Natural killer cell treated with Interleukin-12 subunit alpha and Interleukin-12 subunit beta and Interleukin-15 and Interleukin-18, amount 100 ng/mL, for 72 hours (primary cell): ENCODE measurements at regions not wholly inside any gene's neighbourhood (a gene's known extent, or its start where the extent isn't known, plus 50 kb on each side); places are given as distances from the start of the nearest gene placed in this dataset.
"Not testable (repeated sequence)": the region's sequence is repeated elsewhere in the genome, so short reads cannot be mapped to it uniquely, and the experiment has no call there.

Source experiments
- ATAC-seq, 2 donors: fragments of 150-1000 bp; cut with Tn5 transposase in 1 of 2; sonication (Bioruptor Pico), chemical (Tn5 transposase) in 1 of 2; 2 replicates each; pipeline ENCODE4 v1.10.0; 2021
- DNase-seq: peaks from one replicate; pipeline ENCODE4 v3.0.0; 2022; ENCODE audit warnings: low spot score
- H3K27ac Mint-ChIP-seq, 2 donors: 1 replicate in 1 of 2; 2 replicates in 1 of 2; pipeline ENCODE4 v1.8.0; 2022; ENCODE audit warnings: mixed read lengths in 2 of 2, mild to moderate bottlenecking in 1 of 2, moderate library complexity in 1 of 2
- H3K27me3 Mint-ChIP-seq, 2 donors: 1 replicate in 1 of 2; 2 replicates in 1 of 2; pipeline ENCODE4 v1.8.0; 2022; ENCODE audit warnings: mixed read lengths in 2 of 2
- H3K36me3 Mint-ChIP-seq: one replicate; pipeline ENCODE4 v1.8.0; 2022; ENCODE audit warnings: mixed read lengths
- H3K4me1 Mint-ChIP-seq, 2 donors: 1 replicate in 1 of 2; 2 replicates in 1 of 2; pipeline ENCODE4 v1.8.0; 2022; ENCODE audit warnings: low read depth in 2 of 2, mixed read lengths in 2 of 2, mild to moderate bottlenecking in 1 of 2
- H3K4me3 Mint-ChIP-seq: one replicate; pipeline ENCODE4 v1.8.0; 2022; ENCODE audit warnings: mixed read lengths
- H3K9me3 Mint-ChIP-seq: 2 replicates; pipeline ENCODE4 v1.8.0; 2022; ENCODE audit warnings: mixed read lengths

DNA sequence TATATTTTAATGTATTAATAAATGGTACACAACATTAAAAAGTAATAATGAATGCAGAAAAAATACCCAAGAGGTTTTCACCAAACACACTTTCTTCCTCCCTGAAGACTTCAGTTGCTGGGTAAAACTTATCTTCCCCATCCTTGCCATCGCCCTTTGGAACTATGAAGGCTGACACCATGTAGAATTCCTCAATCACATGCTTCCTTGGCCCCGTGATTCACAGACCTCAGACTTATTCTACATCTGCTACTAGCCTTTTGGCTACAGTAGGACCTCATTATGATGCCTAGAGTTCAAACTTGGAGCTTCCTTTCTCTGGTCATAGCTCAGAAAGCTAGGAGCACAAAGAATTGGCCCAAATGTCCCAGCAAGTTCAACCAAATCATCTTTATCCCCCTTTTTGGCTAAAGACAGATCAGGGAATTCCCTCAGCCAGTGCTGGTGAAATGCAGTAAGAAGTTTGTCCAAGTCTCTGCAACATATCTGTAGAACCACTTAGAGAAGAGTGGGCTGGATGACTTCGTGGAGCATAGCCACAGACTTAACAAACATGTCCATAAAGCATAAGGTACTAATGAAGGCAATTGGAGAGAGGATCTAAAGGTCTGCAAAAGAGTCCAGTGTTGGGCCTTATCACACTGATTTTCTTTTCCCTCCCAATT lies 253.5 kb downstream of the SEC61B start:
- no peaks in the 10 kb centered on the region for H3K9me3 Mint-ChIP-seq
- peaks cover 21 to 27% of the 10 kb centered on the region in 2 donors for H3K27me3 Mint-ChIP-seq
- no peak overlapping the region for H3K4me3 Mint-ChIP-seq
- DNase-seq, result no peak
- H3K27ac Mint-ChIP-seq, result no peak overlapping the region
- ATAC-seq, result no peak
- H3K4me1 Mint-ChIP-seq, result no peaks in the 10 kb centered on the region
- H3K36me3 Mint-ChIP-seq, result no peaks in the 10 kb centered on the region

DNA sequence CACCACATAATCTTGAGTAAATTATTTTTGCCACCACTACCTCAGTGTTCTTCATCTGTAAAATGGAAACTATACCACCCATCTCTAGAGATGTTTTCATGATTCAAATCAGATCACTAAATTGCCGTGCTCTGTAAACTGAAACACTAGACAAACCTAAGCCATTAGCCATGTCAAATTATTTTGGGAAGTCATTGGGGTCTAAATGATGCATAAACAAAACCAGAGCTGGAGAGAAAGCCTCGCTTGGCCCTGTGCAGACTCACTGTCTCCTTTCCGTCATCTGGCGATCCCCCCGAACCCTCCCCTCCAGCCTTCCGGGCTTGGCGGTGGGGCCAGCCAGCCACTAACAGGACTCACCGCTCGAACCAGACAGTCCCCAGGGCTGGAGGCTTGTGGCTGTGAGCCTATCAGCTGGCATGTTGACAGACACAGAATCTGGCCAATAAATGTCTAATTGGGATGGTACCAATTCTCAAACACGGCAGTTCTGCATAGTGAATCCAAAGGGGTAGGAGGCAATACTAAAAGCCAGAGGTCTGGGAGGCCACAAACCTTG lies 256.5 kb downstream of the SEC61B start:
- peaks cover 20 to 36% of the 10 kb centered on the region in 2 donors for H3K27me3 Mint-ChIP-seq
- H3K36me3 Mint-ChIP-seq, result no peaks in the 10 kb centered on the region
- H3K27ac Mint-ChIP-seq, result no peak overlapping the region
- H3K4me3 Mint-ChIP-seq, result no peak overlapping the region
- H3K9me3 Mint-ChIP-seq, result no peaks in the 10 kb centered on the region
- H3K4me1 Mint-ChIP-seq, result no peaks in the 10 kb centered on the region
- no peak for DNase-seq
- peak in 1 of 2 donors; percentile 45 for ATAC-seq

DNA sequence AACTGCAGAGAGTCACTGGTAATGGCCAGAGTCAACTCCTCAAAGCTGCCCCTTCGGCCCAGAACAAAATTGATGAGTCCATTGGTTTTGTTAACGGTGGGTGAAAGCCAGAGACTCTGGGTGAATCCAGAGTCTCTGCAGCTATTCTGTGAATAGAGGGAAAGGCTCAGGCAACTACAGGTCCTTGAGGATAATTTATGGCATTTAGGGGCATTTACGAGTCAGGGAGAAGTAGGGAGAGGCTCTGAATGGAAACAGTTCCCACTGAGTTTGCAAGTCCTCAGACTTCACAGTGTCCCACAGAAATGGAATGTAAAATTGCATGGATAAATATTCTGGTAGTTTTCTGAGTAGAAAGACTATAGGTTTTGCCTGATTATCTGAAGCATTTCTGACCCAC lies 257.8 kb downstream of the SEC61B start:
- DNase-seq, result no peak
- no peaks in the 10 kb centered on the region for H3K4me1 Mint-ChIP-seq
- no peaks in the 10 kb centered on the region for H3K36me3 Mint-ChIP-seq
- no peak for ATAC-seq
- peaks cover 17 to 41% of the 10 kb centered on the region in 2 donors for H3K27me3 Mint-ChIP-seq
- H3K27ac Mint-ChIP-seq, result no peak overlapping the region
- no peak overlapping the region for H3K4me3 Mint-ChIP-seq
- H3K9me3 Mint-ChIP-seq, result no peaks in the 10 kb centered on the region

DNA sequence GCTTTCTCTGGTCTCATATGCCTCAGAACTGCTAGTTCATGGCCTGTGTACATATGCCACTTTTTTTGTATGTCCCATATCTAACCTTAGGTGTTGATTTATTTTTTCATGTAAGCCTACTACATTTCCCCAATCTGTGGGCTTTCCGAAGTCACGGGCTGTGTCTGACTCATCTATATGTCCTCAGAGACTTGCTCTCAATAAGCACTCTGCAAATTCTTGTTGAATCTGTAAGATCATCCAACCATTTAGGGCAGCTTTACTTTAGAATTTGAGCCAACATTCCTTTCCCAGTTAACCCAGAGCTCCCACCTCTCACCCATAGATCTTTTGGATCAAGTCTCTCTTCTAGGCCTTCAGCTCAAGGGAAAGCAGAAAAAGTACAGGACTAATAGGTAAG lies 263.4 kb downstream of the SEC61B start:
- peaks cover 6% of the 10 kb centered on the region for H3K36me3 Mint-ChIP-seq
- H3K27ac Mint-ChIP-seq, result no peak overlapping the region
- no peaks in the 10 kb centered on the region for H3K4me1 Mint-ChIP-seq
- ATAC-seq (no peak), DNase-seq (no peak)
- H3K9me3 Mint-ChIP-seq, result no peaks in the 10 kb centered on the region
- peaks cover 12 to 41% of the 10 kb centered on the region in 2 donors for H3K27me3 Mint-ChIP-seq
- no peak overlapping the region for H3K4me3 Mint-ChIP-seq

DNA sequence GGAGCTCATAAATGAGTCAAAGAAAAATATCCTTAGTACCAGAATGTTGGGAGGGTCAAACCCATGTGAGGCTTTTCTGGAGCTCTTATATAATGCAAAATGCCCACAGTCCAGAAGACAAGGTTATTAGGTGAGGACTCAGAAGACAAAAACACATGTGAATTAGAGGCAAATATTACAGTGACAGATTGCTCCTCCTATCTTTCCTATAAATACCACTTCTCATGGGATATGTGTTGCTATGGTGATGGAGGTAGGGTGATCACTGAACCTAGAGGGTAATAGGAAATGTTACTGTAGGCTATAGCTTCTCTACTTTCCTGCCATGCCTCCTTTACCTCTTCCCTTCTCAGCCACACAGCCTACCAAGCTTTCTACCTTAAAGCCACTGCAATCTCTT lies 264.6 kb downstream of the SEC61B start:
- Mint-ChIP-seq H3K36me3 (peaks cover 6% of the 10 kb centered on the region), H3K4me3 (no peak overlapping the region)

DNA sequence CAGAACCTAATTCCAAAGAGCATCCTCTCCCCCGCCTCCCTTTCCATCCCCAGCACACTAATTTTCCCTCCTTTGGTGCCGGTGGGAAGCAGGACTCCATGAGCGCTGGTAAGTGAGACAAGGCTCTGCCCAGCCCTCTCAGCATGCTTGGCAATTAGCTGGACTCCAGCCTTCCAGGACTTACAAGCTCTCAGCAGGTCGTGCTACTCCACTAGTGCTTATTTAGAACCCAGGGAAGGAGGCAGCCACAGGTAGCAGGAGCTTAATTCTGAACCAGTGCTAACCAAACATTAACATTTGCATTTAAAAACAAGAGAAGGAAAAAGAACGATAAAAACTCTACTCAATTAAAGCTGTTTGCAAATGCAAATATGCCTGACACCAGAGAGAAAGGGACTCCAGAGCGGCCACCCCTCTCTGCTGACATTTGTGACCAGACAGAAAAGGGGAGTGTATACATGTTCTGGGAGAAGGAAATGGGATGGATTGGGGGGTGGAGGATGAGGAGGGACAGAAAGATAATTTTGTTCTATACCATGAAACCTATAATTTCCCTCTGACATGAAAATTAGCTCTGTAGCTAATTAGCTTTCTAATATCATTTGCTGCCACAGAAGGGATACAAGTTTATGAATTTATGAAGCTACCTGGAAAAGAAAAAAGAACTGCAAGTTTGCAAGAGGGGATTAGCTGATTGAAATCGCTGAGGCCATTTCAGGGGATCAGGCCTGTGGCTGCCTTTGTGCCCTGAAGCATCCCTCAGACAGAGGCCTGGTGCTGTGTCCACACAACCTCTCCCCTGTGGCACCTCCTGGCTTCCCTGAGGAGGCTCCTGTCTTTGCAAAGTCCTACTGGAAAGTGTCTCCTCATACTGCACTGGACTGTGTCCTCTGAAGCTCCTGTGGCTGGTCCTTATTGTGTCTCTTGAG lies 266.3 kb downstream of the SEC61B start:
- peaks cover 6% of the 10 kb centered on the region for H3K36me3 Mint-ChIP-seq
- no peak for DNase-seq
- no peaks in the 10 kb centered on the region for H3K9me3 Mint-ChIP-seq
- H3K4me3 Mint-ChIP-seq, result no peak overlapping the region
- no peak for ATAC-seq
- H3K27me3 Mint-ChIP-seq, result peaks cover 11 to 27% of the 10 kb centered on the region in 2 donors
- H3K4me1 Mint-ChIP-seq, result peaks cover 7 to 15% of the 10 kb centered on the region in 2 donors
- no peak overlapping the region for H3K27ac Mint-ChIP-seq

More for the DNA sequence above, 264.6 kb downstream of the SEC61B start:
- H3K27ac Mint-ChIP-seq, result no peak overlapping the region
- H3K27me3 Mint-ChIP-seq, result peaks cover 8 to 34% of the 10 kb centered on the region in 2 donors
- ATAC-seq (no peak), DNase-seq (no peak)
- peaks cover 2 to 6% of the 10 kb centered on the region in 2 donors for H3K4me1 Mint-ChIP-seq
- H3K9me3 Mint-ChIP-seq, result no peaks in the 10 kb centered on the region

GRCh38 chr9:99489060-99489413 lies 267.0 kb downstream of the SEC61B start:
- H3K36me3 Mint-ChIP-seq, result peaks cover 6% of the 10 kb centered on the region
- H3K27me3 Mint-ChIP-seq, result peaks cover 11 to 21% of the 10 kb centered on the region in 2 donors
- H3K9me3 Mint-ChIP-seq, result no peaks in the 10 kb centered on the region
- H3K4me1 Mint-ChIP-seq, result peaks cover 7 to 15% of the 10 kb centered on the region in 2 donors
- H3K27ac Mint-ChIP-seq, result no peak overlapping the region
- no peak for DNase-seq
- ATAC-seq, result no peak
- H3K4me3 Mint-ChIP-seq, result no peak overlapping the region

DNA sequence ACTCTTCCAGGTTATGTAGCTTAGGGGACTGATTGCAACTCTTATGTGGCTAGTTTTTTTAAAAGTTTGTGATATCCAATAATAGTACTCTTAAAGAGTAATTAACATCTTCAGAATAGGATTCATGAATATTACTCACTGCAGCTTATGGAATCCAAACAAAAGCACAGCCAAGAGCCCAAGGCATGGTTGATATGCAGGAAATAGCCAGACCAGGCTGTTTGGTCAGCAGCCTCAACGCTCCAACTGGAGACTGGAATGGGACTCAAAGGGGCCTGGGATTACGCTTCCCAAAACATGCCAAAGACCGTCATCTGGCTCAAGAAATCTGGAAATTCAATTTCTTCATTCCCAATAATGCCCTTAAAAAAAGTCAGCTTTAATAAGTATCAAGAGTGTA lies 268.6 kb downstream of the SEC61B start:
- Mint-ChIP-seq H3K4me3 (no peak overlapping the region), H3K9me3 (no peaks in the 10 kb centered on the region), H3K27ac (no peak overlapping the region), H3K36me3 (no peaks in the 10 kb centered on the region), H3K4me1 (peaks cover 7 to 15% of the 10 kb centered on the region in 2 donors), H3K27me3 (peaks cover 7 to 13% of the 10 kb centered on the region in 2 donors)
- DNase-seq (no peak), ATAC-seq (no peak)

DNA sequence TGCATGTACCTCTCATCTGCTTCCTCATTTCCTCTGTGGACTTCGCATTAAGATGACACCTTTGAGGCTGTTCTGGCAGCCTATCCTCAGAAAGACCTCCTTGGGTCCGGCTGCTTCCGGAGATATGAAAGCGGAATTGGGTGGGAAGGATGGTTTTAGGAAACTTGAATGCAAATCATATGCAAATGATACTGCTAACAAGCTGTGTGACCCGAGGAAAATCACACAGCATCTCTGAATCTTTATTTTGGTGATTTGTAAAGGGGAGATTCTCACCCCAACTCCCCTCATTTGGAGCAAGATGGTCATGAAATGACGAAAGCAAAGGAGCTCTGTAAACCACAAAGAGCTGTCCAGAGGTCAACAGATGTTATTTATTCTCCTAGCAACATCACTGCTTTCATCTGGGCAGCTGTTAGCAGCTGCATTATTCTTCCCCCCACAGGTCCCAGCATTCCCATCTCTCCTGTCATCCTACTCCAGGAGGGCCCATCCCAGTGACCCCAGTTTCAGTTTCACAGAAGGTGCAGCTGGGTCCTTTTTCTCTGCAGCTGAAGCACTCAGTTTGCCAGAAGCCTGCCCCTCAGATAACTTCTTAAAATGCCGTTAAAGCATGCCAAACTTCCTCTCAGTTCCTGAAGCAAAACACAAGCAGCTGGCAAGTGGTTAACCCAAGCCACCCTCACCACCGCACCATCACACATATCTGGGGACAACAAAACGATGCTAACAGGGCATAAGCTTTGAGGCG lies 269.5 kb downstream of the SEC61B start:
- ATAC-seq (peak in 1 of 2 donors; percentile 50), DNase-seq (no peak)
- H3K27me3 Mint-ChIP-seq, result peaks cover 10 to 13% of the 10 kb centered on the region in 2 donors
- H3K4me3 Mint-ChIP-seq, result peak overlapping the region; percentile 37
- no peaks in the 10 kb centered on the region for H3K36me3 Mint-ChIP-seq
- no peaks in the 10 kb centered on the region for H3K9me3 Mint-ChIP-seq
- no peak overlapping the region for H3K27ac Mint-ChIP-seq
- H3K4me1 Mint-ChIP-seq, result peaks cover 7 to 15% of the 10 kb centered on the region in 2 donors

- Mint-ChIP-seq H3K4me3 (no peak overlapping the region), H3K27me3 (peaks cover 9 to 17% of the 10 kb centered on the region in 2 donors), H3K36me3 (peaks cover 7% of the 10 kb centered on the region), H3K9me3 (peaks cover 4% of the 10 kb centered on the region), H3K4me1 (peaks cover 0 to 1% of the 10 kb centered on the region in 2 donors), H3K27ac (no peak overlapping the region)
- no peak for DNase-seq
- ATAC-seq, result no peak
Observed at GRCh38 chr9:99497641-99498040, 275.6 kb downstream of the SEC61B start.

DNA sequence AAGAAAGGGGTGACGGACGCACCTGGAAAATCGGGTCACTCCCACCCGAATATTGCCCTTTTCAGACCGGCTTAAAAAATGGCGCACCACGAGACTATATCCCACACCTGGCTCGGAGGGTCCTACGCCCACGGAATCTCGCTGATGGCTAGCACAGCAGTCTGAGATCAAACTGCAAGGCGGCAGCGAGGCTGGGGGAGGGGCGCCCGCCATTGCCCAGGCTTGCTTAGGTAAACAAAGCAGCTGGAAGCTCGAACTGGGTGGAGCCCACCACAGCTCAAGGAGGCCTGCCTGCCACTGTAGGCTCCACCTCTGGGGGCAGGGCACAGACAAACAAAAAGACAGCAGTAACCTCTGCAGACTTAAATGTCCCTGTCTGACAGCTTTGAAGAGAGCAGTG lies 276.9 kb downstream of the SEC61B start:
- H3K9me3 Mint-ChIP-seq, DNase-seq, H3K27ac Mint-ChIP-seq, H3K4me1 Mint-ChIP-seq, H3K4me3 Mint-ChIP-seq, ATAC-seq, H3K36me3 Mint-ChIP-seq: not testable (repeated sequence)
- H3K27me3 Mint-ChIP-seq, result peaks cover 9 to 15% of the 10 kb centered on the region in 2 donors

GRCh38 chr9:99505936-99506335 lies 283.9 kb downstream of the SEC61B start:
- Mint-ChIP-seq H3K4me1 (no peaks in the 10 kb centered on the region), H3K27ac (no peak overlapping the region), H3K27me3 (peaks cover 4 to 24% of the 10 kb centered on the region in 2 donors), H3K36me3 (no peaks in the 10 kb centered on the region), H3K9me3 (no peaks in the 10 kb centered on the region), H3K4me3 (no peak overlapping the region)
- DNase-seq (no peak), ATAC-seq (no peak)

- DNase-seq (no peak), ATAC-seq (no peak)
- Mint-ChIP-seq H3K27ac (no peak overlapping the region), H3K9me3 (no peaks in the 10 kb centered on the region), H3K4me1 (no peaks in the 10 kb centered on the region), H3K27me3 (peaks cover 4 to 25% of the 10 kb centered on the region in 2 donors), H3K36me3 (no peaks in the 10 kb centered on the region), H3K4me3 (no peak overlapping the region)
Observed at GRCh38 chr9:99506747-99507348, 284.8 kb downstream of the SEC61B start.
